Posterior vena cava (tissue), 2 donors: ENCODE measurements at regions not wholly inside any gene's neighbourhood (a gene's known extent, or its start where the extent isn't known, plus 50 kb on each side); places are given as distances from the start of the nearest gene placed in this dataset.

Experiments used
- DNase-seq: peaks from one replicate; pipeline ENCODE4 v3.0.0-alpha.2; 2020; ENCODE audit warnings: low spot score
- intact Hi-C, 2 donors: fragments of 100-400 bp; cut with DNase I; formaldehyde crosslinking; loops; one replicate each; pipeline versions ENCODE4 v1.14.1 to v1.14.2; 2022 to 2023
- donor health status: DM: yes; HTN: yes; CAD: no.
- donor health status: DM: yes; HTN: yes; CAD: no.

GRCh38 chr1:21350202-21350885, 60.1 kb upstream of the ECE1 start:
- intact Hi-C loops: no loop called here

DNA sequence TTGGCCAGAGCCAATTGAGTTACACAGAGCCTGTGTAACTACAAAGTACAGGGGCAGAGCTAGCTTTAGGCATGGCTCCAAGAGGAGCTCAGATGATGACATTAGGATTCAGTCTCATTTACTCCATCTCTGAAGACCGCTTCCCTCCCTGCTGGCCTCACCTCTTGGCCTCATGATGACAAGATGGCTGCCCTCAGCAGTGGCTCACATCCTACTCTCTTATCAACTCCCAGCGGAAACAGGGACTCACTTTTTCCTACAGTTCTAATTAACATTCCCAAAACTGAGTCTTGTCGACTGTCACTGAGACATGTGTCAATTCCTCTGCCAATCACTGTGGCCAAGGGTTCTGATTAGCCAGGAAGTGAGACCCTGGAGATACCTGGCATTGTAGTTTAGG, 59.4 kb upstream of the ECE1 start:
- intact Hi-C loops: no loop called here
- no peak for DNase-seq

More at GRCh38 chr1:21350202-21350885, 60.1 kb upstream of the ECE1 start:
- no peak for DNase-seq

- intact Hi-C loops: no loop called here
- DNase-seq: no peak
These were observed 56.9 kb upstream of the ECE1 start for GRCh38 chr1:21347072-21347581.

DNA sequence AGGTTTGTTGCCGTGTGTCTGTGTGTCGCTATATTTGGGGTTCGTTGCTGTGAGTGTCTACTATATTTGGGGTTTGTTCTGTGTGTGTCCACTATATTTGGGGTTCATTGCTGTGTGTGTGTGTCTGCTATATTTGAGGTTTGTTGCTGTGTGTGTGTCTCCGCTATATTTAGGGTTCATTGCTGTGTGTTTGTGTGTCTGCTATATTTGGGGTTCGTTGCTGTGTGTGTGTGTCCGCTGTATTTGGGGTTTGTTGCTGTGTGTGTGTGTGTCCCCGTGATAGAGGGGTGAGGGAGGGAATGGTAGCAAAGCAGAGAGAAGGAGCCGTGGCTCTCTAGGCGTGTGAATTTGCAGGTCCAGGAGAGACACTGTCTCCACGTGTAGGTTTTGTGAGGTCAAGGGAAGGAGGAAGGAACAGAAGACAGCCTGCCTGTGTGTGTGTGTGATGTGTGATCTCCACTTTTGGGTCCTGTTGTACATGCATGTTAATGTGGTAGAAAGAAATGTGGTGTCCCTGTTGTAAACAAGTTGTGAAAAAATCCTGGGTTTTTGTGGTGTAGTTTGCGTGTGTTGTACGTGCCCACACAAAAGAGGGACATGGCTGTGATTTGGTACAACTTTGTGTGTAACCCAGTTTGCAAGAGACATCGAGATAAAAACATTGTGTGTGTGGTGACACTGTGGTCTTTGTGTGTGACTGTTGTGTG, 56.3 kb upstream of the ECE1 start:
- DNase-seq: no peak
- intact Hi-C loops: no loop called here

DNA sequence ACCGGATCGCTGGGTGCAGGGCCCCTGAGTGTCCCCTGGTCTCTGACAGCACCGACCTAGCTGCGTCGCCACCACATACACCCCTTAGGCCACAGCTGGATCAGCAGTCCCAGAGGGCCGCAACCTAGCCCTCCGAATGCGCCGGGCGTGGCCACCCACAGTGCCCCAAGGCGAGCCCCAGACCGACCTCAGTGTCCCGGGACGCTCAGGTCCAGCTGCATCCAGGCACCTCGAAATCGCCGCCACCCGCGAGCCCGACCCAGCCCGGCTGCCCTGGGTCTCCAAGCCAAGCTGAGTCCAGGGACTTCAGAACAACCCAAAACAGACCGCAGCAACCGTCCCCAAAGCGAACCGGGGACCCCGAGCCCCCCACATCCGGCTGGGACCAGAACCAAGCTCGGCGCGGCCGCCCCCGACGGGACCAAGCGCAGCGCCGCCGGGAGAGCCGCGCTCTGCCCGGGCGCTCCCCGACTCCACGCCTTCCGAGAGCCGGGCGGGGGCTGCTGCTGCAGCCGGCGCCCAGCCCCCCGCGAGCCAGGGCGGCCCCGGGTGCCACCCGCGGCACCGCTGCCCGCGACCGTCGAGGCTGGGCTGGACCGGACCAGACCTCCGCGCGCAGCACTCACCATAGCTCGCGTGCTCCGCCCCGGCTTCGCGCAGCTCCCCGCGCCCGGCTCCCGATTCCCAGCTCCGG, 54.6 kb upstream of the ECE1 start:
- intact Hi-C loops: no loop called here
- DNase-seq: no peak

DNA sequence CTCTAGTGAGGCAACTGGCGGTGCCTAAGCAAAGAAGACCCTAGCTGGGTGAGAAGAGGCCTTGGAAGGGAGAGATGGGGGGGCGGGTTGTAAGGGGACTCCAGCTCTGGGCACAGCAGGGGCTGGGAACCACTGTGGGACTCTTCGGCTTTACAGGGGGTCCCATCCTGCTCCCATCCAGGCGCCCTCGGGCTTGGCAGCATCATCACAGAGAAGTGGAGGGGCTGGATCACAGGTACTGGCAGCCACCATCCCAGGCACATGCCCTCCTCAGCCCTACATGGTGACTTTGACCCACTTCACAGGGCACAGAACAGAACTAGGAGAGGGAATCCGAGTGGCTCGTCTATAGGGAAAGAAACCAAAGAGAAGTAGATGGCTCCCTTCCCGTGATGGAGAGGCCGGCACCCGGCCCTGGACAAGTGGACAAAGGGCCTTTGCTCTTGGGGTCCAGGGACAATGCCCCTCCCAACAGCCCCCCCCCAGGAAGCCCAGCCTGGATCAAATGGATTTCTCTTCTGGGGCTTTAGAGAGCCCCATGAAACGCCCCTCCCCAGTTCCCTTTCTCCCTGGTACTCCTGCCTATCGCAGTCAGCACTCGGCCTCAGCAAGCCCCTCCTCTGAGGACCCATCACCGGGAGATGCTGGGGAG, 54.0 kb upstream of the ECE1 start:
- no peak for DNase-seq
- intact Hi-C loops: no loop called here

- intact Hi-C loops: no loop called here
- DNase-seq: no peak
These were observed 52.9 kb upstream of the ECE1 start for GRCh38 chr1:21342961-21343838.

GRCh38 chr1:21341517-21342078, 51.3 kb upstream of the ECE1 start:
- intact Hi-C loops: no loop called here
- no peak for DNase-seq

DNA sequence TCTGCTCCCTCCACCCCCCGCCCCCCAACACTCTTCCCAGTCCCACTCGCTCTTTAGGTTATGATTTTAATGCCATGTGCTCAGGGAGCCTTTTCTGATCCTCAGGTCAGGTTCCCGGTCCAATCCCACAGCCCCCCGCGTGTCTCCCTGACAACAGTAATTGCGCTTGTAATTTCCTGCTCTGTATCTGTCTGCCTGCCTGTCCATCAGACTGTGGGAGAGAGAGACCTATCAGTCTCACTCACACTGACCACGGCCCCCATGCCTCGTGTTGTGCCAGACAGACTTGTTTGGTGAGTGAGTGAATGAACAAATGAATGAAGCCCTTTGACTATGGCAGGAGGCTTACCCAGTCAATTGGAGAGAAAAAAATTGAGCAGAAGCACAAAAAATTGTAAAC, 50.8 kb upstream of the ECE1 start:
- intact Hi-C loops: no loop called here
- DNase-seq: no peak

GRCh38 chr1:21340230-21340945, 50.1 kb upstream of the ECE1 start:
- intact Hi-C loops: no loop called here
- DNase-seq: no peak
